Muscle layer of colon (tissue), 2 donors: ENCODE measurements at regions not wholly inside any gene's neighbourhood (a gene's known extent, or its start where the extent isn't known, plus 50 kb on each side); places are given as distances from the start of the nearest gene placed in this dataset.
A peak's percentile ranks its signal among the peaks of the same experiment; 100 is the strongest.
"Not testable (repeated sequence)": the region's sequence is repeated elsewhere in the genome, so short reads cannot be mapped to it uniquely, and the experiment has no call there.

Source experiments
- H3K27ac ChIP-seq: one replicate; pipeline ENCODE4 v1.7.0; 2013; ENCODE audit warnings: low read depth, mild to moderate bottlenecking, low read length, moderate library complexity
- H3K27me3 ChIP-seq, 2 donors: one replicate each; pipeline ENCODE4 v1.7.0; 2013; ENCODE audit warnings: low read length in 2 of 2, mild to moderate bottlenecking in 2 of 2; ENCODE audit not compliant: insufficient read depth in 2 of 2, control insufficient read depth in 1 of 2
- H3K36me3 ChIP-seq: one replicate; pipeline ENCODE4 v1.7.0; 2013; ENCODE audit warnings: mild to moderate bottlenecking, low read length; ENCODE audit not compliant: insufficient read depth
- H3K4me1 ChIP-seq: one replicate; pipeline ENCODE4 v1.7.0; 2013; ENCODE audit warnings: mild to moderate bottlenecking, low read length; ENCODE audit not compliant: insufficient read depth
- H3K4me3 ChIP-seq, 2 donors: one replicate each; pipeline ENCODE4 v1.7.0; 2013; ENCODE audit warnings: low read length in 2 of 2, low read depth in 1 of 2, mild to moderate bottlenecking in 1 of 2, moderate library complexity in 1 of 2
- H3K9ac ChIP-seq: one replicate; pipeline ENCODE4 v1.7.0; 2013; ENCODE audit warnings: low read length
- H3K9me3 ChIP-seq: one replicate; pipeline ENCODE4 v1.7.0; 2013; ENCODE audit warnings: mild to moderate bottlenecking, low read length
- donor health status: abdominal sarcoma.
- donor health status: Adenocarcinoma of cecum.

- H3K36me3 ChIP-seq = no peaks in the 10 kb centered on the region
These were observed 152.2 kb downstream of the LIPI start for GRCh38 chr21:14058566-14058965.

GRCh38 chr21:14057841-14058481, 152.8 kb downstream of the LIPI start:
- not testable (repeated sequence) for H3K9me3 ChIP-seq, H3K36me3 ChIP-seq, H3K27me3 ChIP-seq, H3K4me1 ChIP-seq, H3K27ac ChIP-seq, H3K4me3 ChIP-seq, H3K9ac ChIP-seq

More at GRCh38 chr21:14058566-14058965, 152.2 kb downstream of the LIPI start:
- peaks cover 6% of the 10 kb centered on the region for H3K4me1 ChIP-seq
- no peak overlapping the region for H3K27ac ChIP-seq
- no peak overlapping the region for H3K9ac ChIP-seq
- H3K9me3 ChIP-seq = no peaks in the 10 kb centered on the region
- H3K4me3 ChIP-seq = no peak overlapping the region
- H3K27me3 ChIP-seq = no peaks in the 10 kb centered on the region

- no peaks in the 10 kb centered on the region for H3K9me3 ChIP-seq
- no peak overlapping the region for H3K27ac ChIP-seq
- peaks cover 6% of the 10 kb centered on the region for H3K4me1 ChIP-seq
- H3K27me3 ChIP-seq = no peaks in the 10 kb centered on the region
- no peaks in the 10 kb centered on the region for H3K36me3 ChIP-seq
- no peak overlapping the region for H3K9ac ChIP-seq
- no peak overlapping the region for H3K4me3 ChIP-seq
These were observed 153.4 kb downstream of the LIPI start for GRCh38 chr21:14057313-14057712.

- H3K4me1 ChIP-seq = peaks cover 6% of the 10 kb centered on the region
- H3K9me3 ChIP-seq = no peaks in the 10 kb centered on the region
- H3K27ac ChIP-seq = no peak overlapping the region
- H3K27me3 ChIP-seq = no peaks in the 10 kb centered on the region
- no peak overlapping the region for H3K4me3 ChIP-seq
- H3K9ac ChIP-seq = no peak overlapping the region
- no peaks in the 10 kb centered on the region for H3K36me3 ChIP-seq
These were observed 154.0 kb downstream of the LIPI start for GRCh38 chr21:14056771-14057191.

GRCh38 chr21:14055746-14056515, 154.8 kb downstream of the LIPI start:
- H3K27ac ChIP-seq, H3K4me3 ChIP-seq, H3K36me3 ChIP-seq, H3K4me1 ChIP-seq, H3K27me3 ChIP-seq, H3K9ac ChIP-seq, H3K9me3 ChIP-seq: not testable (repeated sequence)

- H3K9ac ChIP-seq = no peak overlapping the region
- H3K27me3 ChIP-seq = no peaks in the 10 kb centered on the region
- peaks cover 6% of the 10 kb centered on the region for H3K4me1 ChIP-seq
- no peaks in the 10 kb centered on the region for H3K9me3 ChIP-seq
- H3K27ac ChIP-seq = no peak overlapping the region
- H3K36me3 ChIP-seq = no peaks in the 10 kb centered on the region
- H3K4me3 ChIP-seq = no peak overlapping the region
These were observed 156.1 kb downstream of the LIPI start for GRCh38 chr21:14054682-14055081.

- Histone ChIP-seq H3K27ac (no peak overlapping the region), H3K27me3 (no peaks in the 10 kb centered on the region), H3K4me3 (no peak overlapping the region), H3K36me3 (no peaks in the 10 kb centered on the region), H3K4me1 (no peaks in the 10 kb centered on the region), H3K9ac (no peak overlapping the region), H3K9me3 (no peaks in the 10 kb centered on the region)
These were observed 160.6 kb downstream of the LIPI start for GRCh38 chr21:14050121-14050520.

- H3K27me3 ChIP-seq = no peaks in the 10 kb centered on the region
- no peaks in the 10 kb centered on the region for H3K36me3 ChIP-seq
- H3K4me1 ChIP-seq = peaks cover 6% of the 10 kb centered on the region
- H3K9me3 ChIP-seq = no peaks in the 10 kb centered on the region
- H3K9ac ChIP-seq = no peak overlapping the region
- H3K4me3 ChIP-seq = no peak overlapping the region
- no peak overlapping the region for H3K27ac ChIP-seq
These were observed 164.4 kb downstream of the LIPI start for GRCh38 chr21:14046401-14046800.

GRCh38 chr21:14040386-14040785, 170.4 kb downstream of the LIPI start:
- H3K27ac ChIP-seq = no peak overlapping the region
- H3K4me1 ChIP-seq = peaks cover 28% of the 10 kb centered on the region
- H3K9ac ChIP-seq = no peak overlapping the region

GRCh38 chr21:14028619-14029018, 182.1 kb downstream of the LIPI start:
- not testable (repeated sequence) for H3K27ac ChIP-seq, H3K9ac ChIP-seq
- H3K4me3 ChIP-seq = peak overlapping the region; percentile 22 to 61

More at GRCh38 chr21:14040386-14040785, 170.4 kb downstream of the LIPI start:
- Histone ChIP-seq H3K4me3 (no peak overlapping the region), H3K27me3 (no peaks in the 10 kb centered on the region), H3K9me3 (no peaks in the 10 kb centered on the region), H3K36me3 (no peaks in the 10 kb centered on the region)

GRCh38 chr21:14027235-14027869, 183.4 kb downstream of the LIPI start:
- H3K9me3 ChIP-seq, H3K27me3 ChIP-seq, H3K36me3 ChIP-seq, H3K4me1 ChIP-seq: not testable (repeated sequence)
- H3K27ac ChIP-seq = peak overlapping the region; percentile 72
- H3K4me3 ChIP-seq = peak overlapping the region; percentile 54 to 61
- H3K9ac ChIP-seq = peak overlapping the region; percentile 21

More at GRCh38 chr21:14028619-14029018, 182.1 kb downstream of the LIPI start:
- H3K36me3 ChIP-seq, H3K4me1 ChIP-seq, H3K9me3 ChIP-seq, H3K27me3 ChIP-seq: not testable (repeated sequence)
